SH-SY5Y (cell line): ENCODE measurements at regions not wholly inside any gene's neighbourhood (a gene's known extent, or its start where the extent isn't known, plus 50 kb on each side); places are given as distances from the start of the nearest gene placed in this dataset.

Experiments used
- GATA2 ChIP-seq: IDR thresholded peaks from 2 replicates; pipeline ENCODE4 v1.6.1; 2011; ENCODE audit warnings: mild to moderate bottlenecking, low read depth, low read length
- GATA3 ChIP-seq: IDR thresholded peaks from 2 replicates; pipeline ENCODE4 v1.6.1; 2011; ENCODE audit warnings: low read depth, mild to moderate bottlenecking, low read length, moderate library complexity

GRCh38 chr18:67845035-67845434, 328.5 kb upstream of the DSEL start:
- TF ChIP-seq GATA2 (no peak), GATA3 (no peak)

- TF ChIP-seq GATA2 (no peak), GATA3 (no peak)
Observed at GRCh38 chr18:67840379-67840778, 323.9 kb upstream of the DSEL start.

- TF ChIP-seq GATA2 (no peak), GATA3 (no peak)
Observed at GRCh38 chr18:67818432-67818831, 301.9 kb upstream of the DSEL start.

GRCh38 chr18:67815280-67815679, 298.8 kb upstream of the DSEL start:
- no peak for TF ChIP-seq GATA2
- TF ChIP-seq GATA3: no peak

- TF ChIP-seq GATA2: no peak
- no peak for TF ChIP-seq GATA3
Observed at GRCh38 chr18:67813380-67814028, 297.0 kb upstream of the DSEL start.

GRCh38 chr18:67805261-67805660, 288.7 kb upstream of the DSEL start:
- TF ChIP-seq GATA3: no peak
- no peak for TF ChIP-seq GATA2

- TF ChIP-seq GATA3 (no peak), GATA2 (no peak)
Observed at GRCh38 chr18:67794521-67794920, 278.0 kb upstream of the DSEL start.

- no peak for TF ChIP-seq GATA3
- no peak for TF ChIP-seq GATA2
Observed at GRCh38 chr18:67790527-67790926, 274.0 kb upstream of the DSEL start.

- no peak for TF ChIP-seq GATA2
- no peak for TF ChIP-seq GATA3
Observed at GRCh38 chr18:67789165-67789545, 272.6 kb upstream of the DSEL start.

GRCh38 chr18:67788310-67789164, 272.0 kb upstream of the DSEL start:
- TF ChIP-seq GATA3: no peak

GRCh38 chr18:67783196-67783946, 266.9 kb upstream of the DSEL start:
- TF ChIP-seq GATA2: no peak
- no peak for TF ChIP-seq GATA3

GRCh38 chr18:67778016-67778415, 261.5 kb upstream of the DSEL start:
- no peak for TF ChIP-seq GATA2
- no peak for TF ChIP-seq GATA3

- TF ChIP-seq GATA2: no peak
- no peak for TF ChIP-seq GATA3
Observed at GRCh38 chr18:67776929-67777328, 260.4 kb upstream of the DSEL start.

- TF ChIP-seq GATA2 (no peak), GATA3 (no peak)
Observed at GRCh38 chr18:67771271-67771670, 254.8 kb upstream of the DSEL start.

GRCh38 chr18:67770520-67770919, 254.0 kb upstream of the DSEL start:
- TF ChIP-seq GATA3 (no peak), GATA2 (no peak)

- TF ChIP-seq GATA2: no peak
- TF ChIP-seq GATA3: no peak
Observed at GRCh38 chr18:67766930-67767329, 250.4 kb upstream of the DSEL start.

- no peak for TF ChIP-seq GATA2
- no peak for TF ChIP-seq GATA3
Observed at GRCh38 chr18:67742954-67743353, 226.4 kb upstream of the DSEL start.
